Fibroblast of skin of scalp (primary cell): ENCODE measurements at regions not wholly inside any gene's neighbourhood (a gene's known extent, or its start where the extent isn't known, plus 50 kb on each side); places are given as distances from the start of the nearest gene placed in this dataset.

Experiments
- DNase-seq: peaks from one replicate; pipeline ENCODE4 v3.0.0-alpha.2; 2013

DNA sequence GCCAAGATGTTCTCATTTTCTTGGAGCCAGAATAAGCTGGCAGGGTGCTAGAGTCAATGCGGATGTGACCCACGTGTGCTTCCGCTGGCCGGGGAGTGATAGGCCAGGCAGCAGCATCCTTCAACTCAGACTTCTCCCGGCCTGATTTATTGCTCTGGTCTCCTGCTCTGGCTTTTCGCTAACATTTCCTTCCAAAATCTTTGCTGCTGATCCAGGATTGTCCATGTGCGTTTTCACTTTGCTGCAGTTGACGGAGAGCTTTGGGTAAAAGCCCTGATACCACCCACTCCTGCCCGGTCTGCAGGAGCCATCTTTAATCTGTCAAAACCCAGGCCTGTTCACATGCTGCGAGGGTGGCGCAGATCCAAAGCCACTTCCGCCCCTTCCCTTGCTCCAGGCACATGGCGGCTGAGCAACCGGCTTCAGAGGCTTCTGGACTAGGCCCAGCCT, 106.8 kb downstream of the CYP26A1 start:
- DNase-seq: peak; percentile 83

DNA sequence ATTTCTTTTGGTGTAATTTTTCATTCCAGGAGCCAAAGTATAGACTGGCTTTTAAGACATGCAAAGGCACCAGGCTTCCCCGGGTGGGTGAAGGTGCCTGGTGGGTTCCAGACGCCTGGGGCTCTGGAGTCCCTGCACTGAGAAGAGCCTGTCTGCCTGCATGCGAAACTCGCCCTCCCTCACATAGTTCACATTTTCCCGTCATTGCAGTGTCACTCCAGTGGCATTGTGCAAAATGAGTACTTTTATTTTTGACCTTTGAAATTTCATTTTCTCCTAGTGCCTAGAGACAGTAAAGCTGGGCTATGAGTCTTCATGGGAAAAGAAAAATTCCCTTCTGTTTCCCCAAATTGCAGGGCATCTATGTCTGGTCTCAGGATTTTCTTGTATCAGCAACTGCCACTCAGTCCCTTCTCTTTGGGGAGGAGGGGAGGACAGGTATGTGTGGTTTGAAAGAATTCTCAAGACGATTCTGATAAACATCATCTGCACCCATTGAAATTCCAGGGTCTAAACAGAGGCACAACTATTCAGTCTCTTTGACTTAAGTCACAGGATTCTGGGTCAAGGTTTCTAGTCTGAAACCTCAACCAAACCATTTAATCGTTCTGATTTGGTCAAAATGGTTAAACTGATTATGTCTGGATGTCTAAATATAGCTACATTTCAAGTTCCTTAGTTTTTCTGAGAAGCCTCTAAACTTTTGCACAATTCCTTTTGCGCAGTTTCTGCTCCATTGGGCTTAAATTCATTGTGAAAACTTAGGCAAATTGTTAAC, 107.8 kb downstream of the CYP26A1 start:
- DNase-seq: no peak

- no peak for DNase-seq
These were observed 108.3 kb downstream of the CYP26A1 start for GRCh38 chr10:93182049-93182327.

DNA sequence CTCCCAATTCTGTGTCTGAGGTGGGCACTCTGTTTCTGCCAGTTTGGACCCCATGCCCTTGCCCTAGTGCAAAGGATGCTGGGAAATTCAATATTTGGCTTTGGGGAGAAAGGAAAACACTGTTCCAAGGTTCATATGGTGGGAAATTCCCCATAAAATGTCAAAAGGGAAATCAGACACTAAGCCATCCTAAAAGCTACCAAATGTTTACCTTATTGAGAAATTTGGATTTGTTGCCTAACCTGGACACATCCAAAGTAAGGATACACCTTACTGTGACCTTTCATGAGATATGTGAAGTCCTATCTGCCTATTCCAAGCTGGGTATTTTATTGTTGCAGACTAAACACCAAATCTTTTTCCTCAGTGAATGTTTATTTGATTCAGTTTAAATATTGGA, 109.1 kb downstream of the CYP26A1 start:
- DNase-seq: no peak

GRCh38 chr10:93186653-93187052, 113.0 kb downstream of the CYP26A1 start:
- peak; percentile 7 for DNase-seq

DNA sequence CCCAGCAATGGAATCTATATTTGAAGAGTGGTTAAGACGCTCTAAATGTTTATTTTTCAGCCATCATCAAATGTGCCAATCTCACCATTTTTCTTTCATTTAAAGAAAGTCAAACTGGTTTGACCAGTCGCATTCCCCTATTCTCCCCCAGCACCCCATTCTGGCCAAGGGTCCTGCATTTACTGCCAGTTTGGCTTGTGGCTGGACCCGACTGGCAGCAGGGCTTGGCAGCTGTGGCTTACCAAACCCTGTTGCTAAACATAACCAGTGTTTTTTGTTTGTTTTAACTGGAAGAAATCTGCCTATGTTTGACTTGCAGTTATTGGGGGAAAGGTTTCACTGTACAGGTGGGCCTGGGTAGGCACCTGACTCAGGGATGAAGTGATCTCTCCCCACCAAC, 116.3 kb downstream of the CYP26A1 start:
- DNase-seq: no peak

GRCh38 chr10:93190372-93190771, 116.7 kb downstream of the CYP26A1 start:
- no peak for DNase-seq

- DNase-seq: peak; percentile 24
These were observed 120.2 kb downstream of the CYP26A1 start for GRCh38 chr10:93193906-93194305.

DNA sequence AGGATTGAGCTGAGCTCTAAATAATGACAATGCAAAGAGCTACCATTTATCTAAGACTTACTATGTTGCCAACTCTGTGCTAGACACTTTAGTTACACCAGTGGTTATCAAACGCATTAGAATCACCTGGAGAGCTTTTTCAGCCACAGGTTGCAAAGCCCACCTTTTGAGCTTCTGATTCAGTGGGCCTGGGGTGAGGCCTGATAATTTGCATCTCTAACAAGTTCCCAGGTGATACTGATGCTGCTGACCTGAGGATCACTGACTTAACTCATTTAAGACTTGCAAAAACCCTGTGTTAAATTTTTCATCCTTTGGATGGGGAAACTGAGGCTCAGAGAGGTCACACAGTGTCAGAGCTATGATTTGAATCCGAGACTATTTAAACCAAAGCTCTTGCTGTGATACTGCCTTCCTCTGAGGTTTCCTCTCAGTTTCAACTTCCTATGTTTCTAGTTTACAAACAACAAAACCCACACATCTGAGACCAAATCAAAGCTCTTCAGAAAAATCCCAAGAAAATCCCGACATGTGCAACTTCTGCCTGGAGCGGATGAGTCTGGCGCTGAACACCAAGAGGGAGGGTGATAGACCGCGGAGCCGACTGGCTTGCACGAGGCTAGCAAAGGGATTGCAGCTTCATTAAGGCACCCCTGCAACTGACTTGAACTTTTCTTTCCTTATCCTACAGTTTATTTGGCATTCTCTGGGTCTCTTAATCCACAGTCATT, 124.9 kb downstream of the CYP26A1 start:
- no peak for DNase-seq

DNA sequence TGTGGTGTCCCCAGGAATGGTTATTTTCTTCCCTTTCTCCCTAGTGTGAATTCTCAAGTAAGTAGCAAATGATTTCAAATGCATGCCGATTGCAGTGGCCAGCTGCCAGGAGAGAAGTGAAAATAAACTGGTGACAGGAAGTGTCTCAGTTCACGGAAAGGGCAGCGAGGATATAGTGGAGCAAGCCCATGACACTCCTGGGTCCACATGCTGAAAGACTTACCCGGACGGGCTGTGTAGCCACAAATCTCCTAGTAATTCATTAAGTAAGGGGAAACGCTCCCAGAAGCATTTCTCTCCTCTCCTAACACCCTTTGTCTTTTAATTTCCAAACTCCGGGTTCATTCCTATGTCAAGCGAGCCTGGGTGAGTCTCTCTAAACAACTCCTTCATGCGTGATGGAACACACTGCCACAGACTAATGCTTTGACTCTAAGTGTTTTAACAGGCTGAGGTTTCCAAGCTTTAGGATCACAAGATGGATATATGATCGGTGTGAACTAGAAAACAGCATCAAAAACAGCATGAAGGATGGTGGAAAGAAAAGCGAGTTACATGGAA, 125.6 kb downstream of the CYP26A1 start:
- DNase-seq: peak; percentile 89

DNA sequence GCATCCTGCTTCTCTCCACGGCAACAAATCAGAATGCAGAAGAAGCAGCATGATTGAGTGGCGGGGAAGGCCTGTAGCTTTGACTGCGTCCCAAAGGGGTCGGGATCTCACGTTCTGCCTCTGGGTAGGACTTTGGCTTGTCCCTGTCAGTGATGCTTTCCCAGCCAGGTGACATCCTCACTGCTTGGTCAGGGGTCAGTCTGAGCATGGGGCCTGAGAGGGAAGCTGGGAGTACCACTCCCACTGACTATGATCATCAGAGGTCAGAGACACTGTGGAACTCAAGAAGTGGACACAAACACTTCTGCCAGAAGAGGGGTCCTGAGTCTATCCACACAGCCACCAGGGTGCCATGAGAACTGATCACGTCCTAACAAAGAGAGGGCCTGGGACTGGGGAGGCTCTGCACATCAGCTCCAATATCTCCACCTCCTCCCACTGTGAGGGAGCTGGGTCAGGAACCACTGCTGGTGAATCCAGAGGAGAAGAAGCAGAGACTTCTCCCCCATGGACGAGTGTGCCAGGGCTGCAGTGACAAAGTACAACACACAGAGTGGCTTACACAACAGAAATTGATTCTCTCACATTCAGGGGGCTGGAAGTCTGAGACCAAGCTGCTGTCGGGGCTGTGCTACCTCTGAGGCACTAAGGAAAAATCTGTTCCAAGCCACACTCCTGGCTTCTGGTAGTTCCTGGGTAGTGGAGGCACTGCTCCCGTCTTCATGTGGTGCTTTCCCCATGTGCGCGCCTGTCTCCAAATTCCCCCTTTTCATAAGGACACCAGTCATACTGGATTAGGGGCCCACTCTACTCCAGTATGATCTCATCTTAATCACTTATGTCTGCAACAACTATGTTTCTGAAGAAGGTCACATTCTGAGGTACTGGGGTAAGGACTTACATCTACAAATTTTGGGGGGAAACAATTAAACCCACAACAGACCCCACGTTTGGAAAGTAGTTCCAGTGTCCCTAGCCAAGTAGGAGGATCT, 131.1 kb downstream of the CYP26A1 start:
- no peak for DNase-seq

DNA sequence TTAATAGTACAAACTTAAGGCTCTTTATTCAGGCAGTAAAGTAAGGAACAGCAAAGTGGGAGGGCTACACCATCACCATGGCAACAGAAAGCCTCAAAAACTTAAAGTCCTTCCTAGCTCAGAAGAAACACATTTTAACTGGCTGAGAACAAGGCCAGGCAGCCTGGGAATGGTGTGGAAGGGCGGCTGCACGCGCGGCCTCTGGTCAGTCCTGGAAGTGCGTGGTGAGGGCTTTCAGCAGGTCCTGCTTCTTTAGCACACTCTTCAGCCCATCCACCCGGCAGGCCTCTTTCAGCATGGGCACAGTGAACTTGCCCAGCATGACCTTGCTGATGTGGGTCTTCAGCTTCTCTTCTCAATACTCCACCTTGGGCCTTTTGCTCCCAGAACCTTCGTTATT, 133.0 kb downstream of the CYP26A1 start:
- DNase-seq: no peak

DNA sequence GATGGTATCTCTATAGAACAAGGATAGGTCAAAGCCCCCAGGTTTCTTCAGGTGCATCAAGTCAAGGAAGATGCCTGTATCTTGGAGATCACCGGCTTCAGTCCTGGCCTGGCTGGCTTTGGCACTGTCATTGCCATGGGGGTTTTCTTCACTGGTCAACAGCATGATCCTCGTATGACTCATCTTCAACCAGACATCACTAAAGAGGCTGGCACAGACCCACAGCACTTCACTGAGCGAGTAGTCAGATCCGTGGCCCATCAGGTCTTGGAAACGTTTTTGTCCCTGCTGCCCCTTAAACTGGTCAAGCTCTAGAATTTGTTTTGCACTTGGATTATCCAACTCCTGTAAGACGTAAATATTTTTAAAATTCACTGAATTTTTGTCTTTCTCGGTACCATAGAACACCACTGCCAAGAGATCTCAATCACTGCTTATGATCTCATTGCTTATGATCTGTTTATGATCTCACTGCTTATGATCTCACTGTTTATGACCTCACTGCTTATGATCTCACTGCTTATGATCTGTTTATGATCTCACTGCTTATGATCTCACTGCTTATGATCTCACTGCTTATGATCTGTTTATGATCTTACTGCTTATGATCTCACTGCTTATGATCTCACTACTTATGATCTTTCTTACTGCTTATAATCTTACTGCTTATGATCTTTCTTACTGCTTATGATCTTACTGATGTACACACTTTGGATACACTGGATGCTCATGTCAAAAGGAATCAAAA, 135.2 kb downstream of the CYP26A1 start:
- DNase-seq: peak; percentile 26

- DNase-seq: peak; percentile 15
These were observed 138.3 kb downstream of the CYP26A1 start for GRCh38 chr10:93211991-93212390.

GRCh38 chr10:93215312-93215711, 141.6 kb downstream of the CYP26A1 start:
- DNase-seq: no peak

GRCh38 chr10:93216341-93216985, 142.8 kb downstream of the CYP26A1 start:
- no peak for DNase-seq

GRCh38 chr10:93218386-93218785, 144.7 kb downstream of the CYP26A1 start:
- no peak for DNase-seq

DNA sequence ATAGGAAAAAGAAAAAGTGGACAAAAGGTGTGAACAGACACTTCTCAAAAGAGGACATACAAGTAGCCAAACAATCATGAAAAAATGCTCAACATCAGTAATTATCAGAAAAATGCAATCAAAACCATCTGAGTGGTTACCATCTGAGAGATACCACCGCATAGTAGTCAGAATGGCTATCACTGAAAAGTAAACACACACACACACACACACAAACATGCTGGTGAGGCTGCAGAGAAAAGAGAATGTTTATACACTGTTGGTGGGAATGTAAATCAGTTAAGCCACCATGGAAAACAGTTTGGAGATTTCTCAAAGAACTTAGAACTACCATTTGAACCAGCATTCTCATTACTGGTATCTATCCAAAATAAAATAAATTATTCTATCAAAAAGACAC, 145.7 kb downstream of the CYP26A1 start:
- peak; percentile 33 for DNase-seq

- DNase-seq: no peak
These were observed 146.8 kb downstream of the CYP26A1 start for GRCh38 chr10:93220296-93221170.

GRCh38 chr10:93221171-93221496, 147.4 kb downstream of the CYP26A1 start:
- no peak for DNase-seq

DNA sequence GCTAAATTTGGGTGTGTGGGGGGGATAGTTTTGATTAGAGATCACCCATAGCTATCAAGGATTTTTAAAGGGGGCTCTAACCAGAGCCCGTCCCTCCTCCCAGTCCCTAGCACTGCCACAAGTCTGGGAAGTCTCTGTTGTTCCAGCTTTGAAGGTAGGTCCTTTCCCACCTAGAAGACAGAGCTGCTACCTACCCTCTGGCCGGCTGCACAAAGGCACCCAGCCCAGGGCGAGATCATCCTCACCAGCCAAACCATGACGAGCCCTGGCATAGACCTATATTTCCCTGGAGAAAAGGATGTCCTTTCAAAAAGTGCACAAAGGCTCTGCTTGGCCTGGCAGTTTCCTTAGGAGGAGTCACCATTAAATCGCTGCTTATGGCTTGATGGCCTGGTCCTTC, 147.8 kb downstream of the CYP26A1 start:
- DNase-seq: no peak
